Stimulated activated naive CD8-positive, alpha-beta T cell treated with anti-CD3 and anti-CD28 coated beads, Interleukin-15, Interleukin-2, amounts not matched to agents 100 ng/mL and 50 ng/mL, for 24 hours (primary cell): ENCODE measurements at regions not wholly inside any gene's neighbourhood (a gene's known extent, or its start where the extent isn't known, plus 50 kb on each side); places are given as distances from the start of the nearest gene placed in this dataset.

Source experiments
- H3K27ac Mint-ChIP-seq: one replicate; pipeline ENCODE4 v1.8.0; 2021; ENCODE audit warnings: mild to moderate bottlenecking, mixed read lengths
- H3K27me3 Mint-ChIP-seq: one replicate; pipeline ENCODE4 v1.8.0; 2021; ENCODE audit warnings: mixed read lengths
- H3K36me3 Mint-ChIP-seq: one replicate; pipeline ENCODE4 v1.8.0; 2021; ENCODE audit warnings: low read depth, mixed read lengths
- H3K4me1 Mint-ChIP-seq: one replicate; pipeline ENCODE4 v1.8.0; 2021; ENCODE audit warnings: low read depth, mixed read lengths
- H3K4me3 Mint-ChIP-seq: one replicate; pipeline ENCODE4 v1.8.0; 2021; ENCODE audit warnings: mild to moderate bottlenecking, mixed read lengths
- H3K9me3 Mint-ChIP-seq: one replicate; pipeline ENCODE4 v1.8.0; 2021; ENCODE audit warnings: mixed read lengths

GRCh38 chr10:91335147-91335546 is 75.0 kb upstream of the HECTD2 start:
- Mint-ChIP-seq H3K36me3 (no peaks in the 10 kb centered on the region), H3K27me3 (peaks cover 2% of the 10 kb centered on the region), H3K4me1 (no peaks in the 10 kb centered on the region), H3K27ac (no peak overlapping the region), H3K9me3 (peaks cover 2% of the 10 kb centered on the region), H3K4me3 (no peak overlapping the region)

GRCh38 chr10:91339729-91340128 is 70.4 kb upstream of the HECTD2 start:
- Mint-ChIP-seq H3K27me3 (no peaks in the 10 kb centered on the region), H3K27ac (no peak overlapping the region), H3K4me1 (no peaks in the 10 kb centered on the region), H3K36me3 (no peaks in the 10 kb centered on the region), H3K4me3 (no peak overlapping the region), H3K9me3 (no peaks in the 10 kb centered on the region)

- Mint-ChIP-seq H3K9me3 (no peaks in the 10 kb centered on the region), H3K27ac (no peak overlapping the region), H3K27me3 (no peaks in the 10 kb centered on the region), H3K4me1 (no peaks in the 10 kb centered on the region), H3K36me3 (no peaks in the 10 kb centered on the region), H3K4me3 (no peak overlapping the region)
Observed at GRCh38 chr10:91340613-91341362, 69.4 kb upstream of the HECTD2 start.

GRCh38 chr10:91341686-91342085 is 68.5 kb upstream of the HECTD2 start:
- H3K9me3 Mint-ChIP-seq = no peaks in the 10 kb centered on the region
- H3K4me3 Mint-ChIP-seq = no peak overlapping the region
- H3K27me3 Mint-ChIP-seq = no peaks in the 10 kb centered on the region
- no peaks in the 10 kb centered on the region for H3K36me3 Mint-ChIP-seq
- H3K4me1 Mint-ChIP-seq = no peaks in the 10 kb centered on the region
- no peak overlapping the region for H3K27ac Mint-ChIP-seq

GRCh38 chr10:91343010-91343409 is 67.1 kb upstream of the HECTD2 start:
- H3K9me3 Mint-ChIP-seq = no peaks in the 10 kb centered on the region
- H3K36me3 Mint-ChIP-seq = no peaks in the 10 kb centered on the region
- H3K27me3 Mint-ChIP-seq = no peaks in the 10 kb centered on the region
- no peaks in the 10 kb centered on the region for H3K4me1 Mint-ChIP-seq
- H3K27ac Mint-ChIP-seq = no peak overlapping the region
- no peak overlapping the region for H3K4me3 Mint-ChIP-seq

GRCh38 chr10:91344117-91344856 is 65.9 kb upstream of the HECTD2 start:
- H3K27ac Mint-ChIP-seq = no peak overlapping the region
- H3K36me3 Mint-ChIP-seq = no peaks in the 10 kb centered on the region
- H3K4me3 Mint-ChIP-seq = no peak overlapping the region
- no peaks in the 10 kb centered on the region for H3K27me3 Mint-ChIP-seq
- H3K9me3 Mint-ChIP-seq = no peaks in the 10 kb centered on the region
- H3K4me1 Mint-ChIP-seq = no peaks in the 10 kb centered on the region

GRCh38 chr10:91345716-91346115 is 64.4 kb upstream of the HECTD2 start:
- Mint-ChIP-seq H3K27me3 (no peaks in the 10 kb centered on the region), H3K9me3 (no peaks in the 10 kb centered on the region), H3K36me3 (no peaks in the 10 kb centered on the region), H3K27ac (no peak overlapping the region), H3K4me3 (no peak overlapping the region), H3K4me1 (no peaks in the 10 kb centered on the region)

- no peak overlapping the region for H3K4me3 Mint-ChIP-seq
- no peaks in the 10 kb centered on the region for H3K36me3 Mint-ChIP-seq
- H3K9me3 Mint-ChIP-seq = no peaks in the 10 kb centered on the region
- no peaks in the 10 kb centered on the region for H3K27me3 Mint-ChIP-seq
- H3K27ac Mint-ChIP-seq = no peak overlapping the region
- no peaks in the 10 kb centered on the region for H3K4me1 Mint-ChIP-seq
Observed at GRCh38 chr10:91347529-91347928, 62.6 kb upstream of the HECTD2 start.

- H3K4me3 Mint-ChIP-seq = no peak overlapping the region
- no peaks in the 10 kb centered on the region for H3K4me1 Mint-ChIP-seq
- no peaks in the 10 kb centered on the region for H3K27me3 Mint-ChIP-seq
- no peaks in the 10 kb centered on the region for H3K36me3 Mint-ChIP-seq
- no peak overlapping the region for H3K27ac Mint-ChIP-seq
- no peaks in the 10 kb centered on the region for H3K9me3 Mint-ChIP-seq
Observed at GRCh38 chr10:91349381-91349780, 60.8 kb upstream of the HECTD2 start.

GRCh38 chr10:91350651-91351081 is 59.5 kb upstream of the HECTD2 start:
- no peaks in the 10 kb centered on the region for H3K4me1 Mint-ChIP-seq
- H3K4me3 Mint-ChIP-seq = no peak overlapping the region
- no peak overlapping the region for H3K27ac Mint-ChIP-seq
- H3K36me3 Mint-ChIP-seq = no peaks in the 10 kb centered on the region
- no peaks in the 10 kb centered on the region for H3K9me3 Mint-ChIP-seq
- H3K27me3 Mint-ChIP-seq = peaks cover 5% of the 10 kb centered on the region

- peaks cover 21% of the 10 kb centered on the region for H3K27me3 Mint-ChIP-seq
- H3K9me3 Mint-ChIP-seq = no peaks in the 10 kb centered on the region
- no peaks in the 10 kb centered on the region for H3K36me3 Mint-ChIP-seq
- no peaks in the 10 kb centered on the region for H3K4me1 Mint-ChIP-seq
- H3K4me3 Mint-ChIP-seq = no peak overlapping the region
- H3K27ac Mint-ChIP-seq = no peak overlapping the region
Observed at GRCh38 chr10:91352760-91353159, 57.4 kb upstream of the HECTD2 start.

- Mint-ChIP-seq H3K9me3 (no peaks in the 10 kb centered on the region), H3K27me3 (peaks cover 31% of the 10 kb centered on the region), H3K4me1 (no peaks in the 10 kb centered on the region)
Observed at GRCh38 chr10:91354166-91355075, 55.7 kb upstream of the HECTD2 start.

GRCh38 chr10:91355998-91356397 is 54.1 kb upstream of the HECTD2 start:
- Mint-ChIP-seq H3K4me1 (no peaks in the 10 kb centered on the region), H3K9me3 (no peaks in the 10 kb centered on the region), H3K36me3 (no peaks in the 10 kb centered on the region), H3K4me3 (no peak overlapping the region), H3K27me3 (peaks cover 43% of the 10 kb centered on the region), H3K27ac (no peak overlapping the region)

More at GRCh38 chr10:91354166-91355075, 55.7 kb upstream of the HECTD2 start:
- no peak overlapping the region for H3K27ac Mint-ChIP-seq
- H3K4me3 Mint-ChIP-seq = no peak overlapping the region
- H3K36me3 Mint-ChIP-seq = no peaks in the 10 kb centered on the region

- Mint-ChIP-seq H3K4me1 (no peaks in the 10 kb centered on the region), H3K27ac (no peak overlapping the region), H3K27me3 (peaks cover 58% of the 10 kb centered on the region), H3K9me3 (peaks cover 5% of the 10 kb centered on the region), H3K36me3 (no peaks in the 10 kb centered on the region), H3K4me3 (no peak overlapping the region)
Observed at GRCh38 chr10:91357497-91357896, 52.6 kb upstream of the HECTD2 start.
